Choroid plexus epithelial cell (primary cell): ENCODE measurements at regions not wholly inside any gene's neighbourhood (a gene's known extent, or its start where the extent isn't known, plus 50 kb on each side); places are given as distances from the start of the nearest gene placed in this dataset.
"Not testable (repeated sequence)": the region's sequence is repeated elsewhere in the genome, so short reads cannot be mapped to it uniquely, and the experiment has no call there.

Experiments
- DNase-seq: peaks from one replicate; pipeline ENCODE4 v3.0.0-alpha.2; 2010; ENCODE audit warnings: low read depth
- H3K4me3 ChIP-seq: 2 replicates; pipeline ENCODE4 v1.5.1; 2011; ENCODE audit warnings: low read depth, mild to moderate bottlenecking, control low read depth, low read length, moderate library complexity
- CTCF ChIP-seq: conservative IDR thresholded peaks from 2 replicates; pipeline ENCODE4 v1.5.1; 2011; ENCODE audit warnings: low read depth, mild to moderate bottlenecking, control low read depth, inconsistent platforms, low read length, moderate library complexity

DNA sequence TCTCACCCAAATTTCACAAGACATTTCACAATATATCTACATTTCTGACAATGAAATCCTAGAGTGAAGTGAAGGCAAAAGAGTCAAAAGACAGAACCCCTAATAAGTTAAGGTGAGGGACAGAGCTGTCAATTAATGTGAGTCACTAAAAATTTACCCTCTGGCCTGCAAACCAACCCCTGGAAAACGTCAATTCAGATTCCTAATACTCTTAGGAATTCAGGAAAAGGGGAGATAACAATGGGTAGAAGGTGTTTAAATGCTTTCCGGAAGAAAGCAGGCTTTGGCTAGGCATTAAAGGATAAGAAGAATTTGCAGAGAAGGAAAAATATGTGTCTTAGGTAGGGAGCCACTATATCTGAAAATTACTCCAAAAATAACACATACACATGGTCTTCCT is 299.6 kb downstream of the INHBA start:
- no peak for TF ChIP-seq CTCF
- no peak overlapping the region for H3K4me3 ChIP-seq
- no peak for DNase-seq

GRCh38 chr7:41401833-41402232 is 301.1 kb downstream of the INHBA start:
- TF ChIP-seq CTCF: no peak
- no peak for DNase-seq
- no peak overlapping the region for H3K4me3 ChIP-seq

GRCh38 chr7:41399171-41399570 is 303.7 kb downstream of the INHBA start:
- DNase-seq: no peak
- H3K4me3 ChIP-seq: no peak overlapping the region
- no peak for TF ChIP-seq CTCF

- no peak for TF ChIP-seq CTCF
- H3K4me3 ChIP-seq: no peak overlapping the region
- no peak for DNase-seq
Measured at GRCh38 chr7:41391818-41392217, 311.1 kb downstream of the INHBA start.

- DNase-seq: not testable (repeated sequence)
Measured at GRCh38 chr7:41388933-41389332, 314.0 kb downstream of the INHBA start.

GRCh38 chr7:41385996-41386395 is 316.9 kb downstream of the INHBA start:
- no peak for DNase-seq
- no peak overlapping the region for H3K4me3 ChIP-seq
- TF ChIP-seq CTCF: no peak

More at GRCh38 chr7:41388933-41389332, 314.0 kb downstream of the INHBA start:
- H3K4me3 ChIP-seq: not testable (repeated sequence)

DNA sequence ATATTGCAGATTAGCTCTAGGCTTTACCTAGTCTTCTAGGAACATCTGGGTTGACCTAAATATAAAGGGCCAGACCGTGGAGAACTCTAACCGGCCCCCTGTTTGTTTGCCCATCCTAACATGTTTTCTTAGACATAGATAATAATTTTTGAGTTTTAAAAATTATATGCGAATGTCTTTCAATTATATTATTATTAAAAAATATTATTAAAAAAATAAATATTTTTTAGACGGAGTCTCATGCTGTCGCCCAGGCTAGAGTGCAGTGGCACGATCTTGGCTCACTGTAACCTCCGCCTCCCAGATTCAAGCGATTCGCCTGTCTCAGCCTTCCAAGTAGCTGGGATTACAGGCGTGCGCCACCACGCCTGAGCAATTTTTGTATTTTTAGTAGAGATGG is 318.5 kb downstream of the INHBA start:
- H3K4me3 ChIP-seq: no peak overlapping the region
- no peak for TF ChIP-seq CTCF
- DNase-seq: no peak

GRCh38 chr7:41383596-41383995 is 319.3 kb downstream of the INHBA start:
- H3K4me3 ChIP-seq: no peak overlapping the region
- TF ChIP-seq CTCF: no peak
- DNase-seq: no peak
